GM12878 (cell line): ENCODE measurements at regions not wholly inside any gene's neighbourhood (a gene's known extent, or its start where the extent isn't known, plus 50 kb on each side); places are given as distances from the start of the nearest gene placed in this dataset.

Source experiments
- ATAC-seq: fragments of 200-7000 bp; cut with Tn5 transposase; 3 replicates; pipeline ENCODE4 v1.9.1; 2020; ENCODE audit warnings: mild to moderate bottlenecking, moderate library complexity
- BruUV-seq: library from RNA; stranded (reverse); fragments of 400-500 nt; replicated peaks from 2 replicates; lab custom pipeline; 2021; lab: Mats Ljungman, UMichigan
- CTCF ChIA-PET: fragments of 300-600 bp; sonication (Branson Sonifier 250); formaldehyde crosslinking; extraction: SDS; loops from one replicate; lab custom pipeline; 2021; ENCODE audit warnings: inconsistent platforms; lab: Yijun Ruan, JAX
- POLR2A ChIA-PET: fragments of 350-600 bp; formaldehyde crosslinking; extraction: SDS; loops from one replicate; lab custom pipeline; 2021; ENCODE audit warnings: inconsistent platforms; lab: Charles Lee
- RAD21 ChIA-PET: fragments of 300-600 bp; sonication (Branson Sonifier 250); formaldehyde crosslinking; loops from one replicate; lab custom pipeline; 2023; ENCODE audit warnings: antibody characterized with exemption; ENCODE audit not compliant: unreplicated experiment; lab: Charles Lee
- SMC1A ChIA-PET: fragments of 300-600 bp; sonication (Branson Sonifier 250); formaldehyde crosslinking; loops from one replicate; lab custom pipeline; 2023; ENCODE audit not compliant: unreplicated experiment, uncharacterized antibody; lab: Charles Lee
- DNase-seq: peaks from one replicate; pipeline ENCODE4 v3.0.0-alpha.2; 2011; ENCODE audit warnings: low read depth, low spot score
- FAIRE-seq: peaks from 3 replicates; lab custom pipeline; 2011; peaks lifted over from hg19 to GRCh38; lab: Jason Lieb, UNC
- H2AFZ ChIP-seq: 2 replicates; pipeline ENCODE4 v1.6.0; 2011; ENCODE audit warnings: low read depth, low read length, control low read depth; ENCODE audit not compliant: control insufficient read depth
- H3K27ac ChIP-seq: 2 replicates; pipeline ENCODE4 v1.5.1; 2011; ENCODE audit warnings: control low read depth; ENCODE audit not compliant: control insufficient read depth, insufficient read depth
- H3K27me3 ChIP-seq, 2 experiments: replicated peaks in 1 of 2; 2 replicates each; pipeline versions ENCODE4 v1.6.0 to v1.6.1; 2011; ENCODE audit warnings: low read length in 1 of 2; ENCODE audit not compliant: control insufficient read depth in 2 of 2, insufficient read depth in 2 of 2
- H3K36me3 ChIP-seq, 2 experiments: 2 replicates each; pipeline ENCODE4 v1.5.1; 2011; ENCODE audit warnings: low read length in 1 of 2; ENCODE audit not compliant: control insufficient read depth in 2 of 2, insufficient read depth in 2 of 2
- H3K4me1 ChIP-seq: 2 replicates; pipeline ENCODE4 v1.6.1; 2011; ENCODE audit warnings: mild to moderate bottlenecking, low read length, moderate library complexity, mixed read lengths; ENCODE audit not compliant: control insufficient read depth, insufficient read depth
- H3K4me2 ChIP-seq: 2 replicates; pipeline ENCODE4 v1.6.0; 2011; ENCODE audit warnings: control low read depth; ENCODE audit not compliant: control insufficient read depth, insufficient read depth
- H3K4me3 ChIP-seq: fragments of 200-600 bp; sonication (generic); 2 replicates; pipeline ENCODE4 v1.5.1; 2016
- H3K79me2 ChIP-seq: 2 replicates; pipeline ENCODE4 v1.6.0; 2011; ENCODE audit warnings: low read length; ENCODE audit not compliant: control insufficient read depth, insufficient read depth
- H3K9ac ChIP-seq: 2 replicates; pipeline ENCODE4 v1.8.0; 2011; ENCODE audit warnings: low read length, control low read depth, mixed read lengths; ENCODE audit not compliant: control insufficient read depth, insufficient read depth
- H3K9me3 ChIP-seq: replicated peaks from 3 replicates; pipeline ENCODE4 v1.5.1; 2011; ENCODE audit warnings: mild to moderate bottlenecking, low read length; ENCODE audit not compliant: control insufficient read depth, insufficient read depth
- H4K20me1 ChIP-seq: 2 replicates; pipeline ENCODE4 v1.6.0; 2011; ENCODE audit not compliant: control insufficient read depth, insufficient read depth
- BACH1 ChIP-seq: fragments of 450-650 bp; IDR thresholded peaks from 2 replicates; pipeline ENCODE4 v1.6.1; 2017; ENCODE audit warnings: mild to moderate bottlenecking, borderline replicate concordance
- EED ChIP-seq: sonication (generic); IDR thresholded peaks from 2 replicates; pipeline ENCODE4 v1.6.1; 2016; ENCODE audit warnings: antibody characterized with exemption, low read depth
- MEF2B ChIP-seq: fragments of 450-650 bp; IDR thresholded peaks from 2 replicates; pipeline ENCODE4 v1.6.1; 2018; ENCODE audit warnings: mild to moderate bottlenecking, moderate library complexity; ENCODE audit not compliant: partially characterized antibody, poor library complexity, severe bottlenecking
- POLR2AphosphoS5 ChIP-seq: IDR thresholded peaks from 2 replicates; pipeline ENCODE4 v1.6.1; 2011; ENCODE audit warnings: mild to moderate bottlenecking, low read length, inconsistent platforms
- RAD51 ChIP-seq: fragments of 450-650 bp; IDR thresholded peaks from 2 replicates; pipeline ENCODE4 v1.6.1; 2016; ENCODE audit warnings: moderate library complexity, mild to moderate bottlenecking, inconsistent platforms
- RB1 ChIP-seq: fragments of 450-650 bp; formaldehyde crosslinking; IDR thresholded peaks from 2 replicates; pipeline ENCODE4 v1.6.1; 2017; ENCODE audit warnings: mild to moderate bottlenecking, borderline replicate concordance
- SUZ12 ChIP-seq: fragments of 200-600 bp; sonication (generic); IDR thresholded peaks from one replicate; pipeline ENCODE4 v1.6.1; 2018; ENCODE audit warnings: antibody characterized with exemption, mild to moderate bottlenecking; ENCODE audit not compliant: unreplicated experiment
- ZNF217 ChIP-seq: fragments of 450-650 bp; IDR thresholded peaks from 2 replicates; pipeline ENCODE4 v1.6.1; 2017; ENCODE audit warnings: antibody characterized with exemption, mild to moderate bottlenecking
- ZNF384 ChIP-seq: IDR thresholded peaks from 2 replicates; pipeline ENCODE4 v1.6.1; 2012; ENCODE audit warnings: low read depth, mild to moderate bottlenecking, low read length, improper control_type of control experiment, borderline replicate concordance
- ZNF622 ChIP-seq: fragments of 450-650 bp; IDR thresholded peaks from 2 replicates; pipeline ENCODE4 v1.6.1; 2017; ENCODE audit warnings: mild to moderate bottlenecking, inconsistent platforms
- whole genome bisulfite sequencing: methylation state at CpG from one replicate; pipeline ENCODE4 v1.1.6; 2016; ENCODE audit warnings: low lambda C conversion rate; ENCODE audit not compliant: insufficient replicate concordance, insufficient coverage; ENCODE audit errors: missing lambda C conversion rate; 5-methylcytosine and 5-hydroxymethylcytosine counted together
- in situ Hi-C: fragments of 300-500 bp; cut with MboI; formaldehyde crosslinking; loops from 9 replicates; pipeline ENCODE4 v1.14.3; 2018; ENCODE audit warnings: mixed read lengths
- intact Hi-C: fragments of 100-400 bp; cut with micrococcal nuclease; formaldehyde crosslinking; loops from one replicate; pipeline ENCODE4 v1.14.2; 2022; ENCODE audit not compliant: unreplicated experiment

DNA sequence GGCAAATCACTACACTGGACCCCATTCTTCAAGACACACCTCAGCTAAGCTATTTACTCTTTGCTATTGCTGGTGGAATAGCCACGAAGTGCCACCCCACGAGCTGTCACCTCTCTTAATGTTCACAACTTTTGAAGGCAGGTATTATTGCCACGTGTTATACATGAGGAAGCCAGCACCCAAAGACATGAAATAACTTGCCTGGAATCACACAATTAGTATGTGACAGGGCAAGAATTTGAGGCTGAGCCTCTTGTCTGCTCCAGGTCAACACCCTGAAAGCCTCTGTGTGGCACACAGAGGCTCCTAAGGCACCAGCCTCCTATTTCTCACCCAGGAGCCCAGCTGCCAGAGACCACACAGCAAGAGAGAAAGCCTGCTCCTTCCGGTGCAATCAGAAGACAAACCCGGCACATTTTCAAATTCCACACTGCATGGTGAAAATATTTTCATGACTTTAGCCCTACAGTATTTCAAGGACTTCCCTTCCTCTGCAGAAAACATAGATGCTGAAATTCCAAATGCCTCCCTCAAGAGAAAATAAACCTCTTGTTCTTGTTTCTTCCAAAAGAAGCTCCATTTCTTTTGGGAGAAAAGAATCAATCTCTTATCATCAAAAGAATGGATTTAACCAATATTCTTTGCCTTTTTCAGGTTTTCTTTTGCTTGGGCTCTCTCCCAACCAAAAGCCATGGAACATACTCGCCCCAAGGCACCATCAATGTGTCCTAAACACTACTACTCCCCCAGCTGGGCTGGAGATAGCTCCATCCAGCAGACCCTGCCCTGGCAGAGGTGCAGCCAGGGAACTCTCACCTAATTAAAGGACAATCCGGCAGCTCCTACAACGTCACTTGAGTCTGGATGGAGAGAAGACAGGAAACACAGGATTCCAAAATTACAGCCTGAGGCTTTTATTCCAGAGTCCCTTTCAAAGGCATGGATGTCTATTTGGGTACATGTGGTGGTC is 84.7 kb upstream of the THBS1 start:
- in situ Hi-C loops (no loop called here), intact Hi-C loops (no loop called here)
- Histone ChIP-seq H3K4me3 (no peak overlapping the region), H3K36me3 (no peaks in the 10 kb centered on the region), H3K9me3 (no peaks in the 10 kb centered on the region), H2AFZ (no peak overlapping the region), H3K79me2 (no peaks in the 10 kb centered on the region), H3K27me3 (no peaks in the 10 kb centered on the region; a peak in 1 of 4 replicates), H3K9ac (no peak overlapping the region), H3K4me1 (no peaks in the 10 kb centered on the region), H3K27ac (no peak overlapping the region), H3K4me2 (no peak overlapping the region)
- SMC1A ChIA-PET: no interaction called here
- CTCF ChIA-PET: interaction anchor here (1.4 kb wide), 1 partner anchor 260 kb away, joined by 3 read pairs; no protein-coding TSS in a partner anchor
- DNase-seq: no peak
- RAD21 ChIA-PET: no interaction called here
- FAIRE-seq: no peak
- BruUV-seq: no TSS peak
- ATAC-seq: no peak
- POLR2A ChIA-PET: no interaction called here
- TF ChIP-seq ZNF217 (no peak), RAD51 (no peak), POLR2AphosphoS5 (no peak), ZNF622 (no peak), EED (no peak)
- TF ChIP-seq, all 136 proteins: peak for 0
- 20% methylated on average over 8 of the region's 8 CpGs for WGBS
- no peaks in the 10 kb centered on the region for H4K20me1 ChIP-seq

DNA sequence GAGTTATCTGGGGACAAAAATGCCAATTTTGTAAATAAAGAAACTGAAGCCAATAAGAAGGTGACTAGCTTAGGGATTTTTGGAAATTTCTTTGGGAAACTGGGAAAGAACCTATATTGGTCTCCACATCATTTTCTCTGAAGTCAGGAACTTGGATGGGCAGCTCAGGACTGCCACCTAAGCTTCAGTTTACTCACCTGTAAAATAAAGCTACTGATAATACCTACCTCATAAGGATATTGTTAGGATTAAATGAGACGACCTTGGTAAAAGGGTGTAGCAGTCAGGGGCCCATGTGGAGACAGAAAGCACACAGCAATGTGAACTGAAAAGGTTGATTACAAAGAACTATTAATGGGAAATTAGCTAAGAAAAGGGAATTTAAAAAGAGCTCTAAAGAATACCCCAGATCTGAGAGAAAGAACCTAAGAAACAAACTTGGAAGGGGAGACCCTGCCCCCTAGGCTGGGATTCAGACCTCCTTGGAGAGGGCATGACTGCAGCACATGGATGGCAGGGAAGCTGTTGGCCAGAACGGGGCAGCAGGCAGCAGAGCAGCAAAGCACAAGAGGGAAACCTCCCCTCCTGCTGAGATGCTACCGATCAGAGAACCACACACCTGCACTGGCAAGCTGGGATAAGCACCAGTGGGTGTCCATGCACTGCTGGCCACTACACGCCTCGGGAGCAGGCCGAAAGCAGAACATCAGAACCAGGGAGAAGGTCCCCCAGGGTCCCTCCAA is 83.7 kb upstream of the THBS1 start:
- intact Hi-C loops: no loop called here
- DNase-seq: no peak
- no peak for TF ChIP-seq BACH1
- TF ChIP-seq MEF2B: no peak
- TF ChIP-seq ZNF384: no peak
- TF ChIP-seq RB1: no peak
- TF ChIP-seq SUZ12: no peak

More for the DNA sequence above, 83.7 kb upstream of the THBS1 start:
- H3K4me1 ChIP-seq: 0 out of 2 replicates have a peak, but pooled peaks cover 3% of the 10 kb centered on the region
- ChIA-PET CTCF (interaction anchor here (1.4 to 1.5 kb wide), 2 partner anchors 83 to 259 kb away, joined by 3 to 5 read pairs; no protein-coding TSS in a partner anchor), POLR2A (no interaction called here), SMC1A (no interaction called here), RAD21 (no interaction called here)
- in situ Hi-C loops: no loop called here
- ATAC-seq (no peak), FAIRE-seq (no peak)
- no peak overlapping the region for H2AFZ ChIP-seq
- no peaks in the 10 kb centered on the region for H3K79me2 ChIP-seq
- H3K4me2 ChIP-seq: no peak overlapping the region
- no TSS peak for BruUV-seq
- no peak overlapping the region for H3K27ac ChIP-seq
- H3K27me3 ChIP-seq: no peaks in the 10 kb centered on the region; a peak in 1 of 4 replicates
- no peaks in the 10 kb centered on the region for H3K36me3 ChIP-seq
- no peak overlapping the region for H3K4me3 ChIP-seq
- H4K20me1 ChIP-seq: no peaks in the 10 kb centered on the region
- H3K9ac ChIP-seq: no peak overlapping the region
- 23% methylated on average over 6 of the region's 6 CpGs for whole genome bisulfite sequencing
- no peaks in the 10 kb centered on the region for H3K9me3 ChIP-seq
